ENCODE measurements at regions not wholly inside any gene's neighbourhood (a gene's known extent, or its start where the extent isn't known, plus 50 kb on each side); places are given as distances from the start of the nearest gene placed in this dataset.

DNA sequence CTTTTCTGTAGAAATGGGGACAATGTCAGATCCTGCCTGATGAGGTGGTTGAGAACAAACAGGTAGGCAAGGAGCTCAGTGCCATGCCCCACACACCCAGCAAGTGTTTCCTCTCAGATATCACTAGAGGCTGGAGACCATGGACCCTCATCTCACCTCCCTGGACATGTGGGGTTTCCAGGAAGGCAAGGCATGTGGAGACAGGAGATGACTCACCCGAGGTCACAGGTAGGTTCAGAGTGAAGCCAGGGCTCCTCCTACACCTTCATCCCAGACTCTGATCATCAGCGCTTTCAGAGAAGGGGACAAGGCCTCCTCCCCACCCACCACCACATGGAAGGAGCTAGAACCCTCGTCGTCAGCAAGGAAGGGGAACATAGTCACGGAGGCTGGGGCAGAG, 69.2 kb downstream of the MATN1 start:
- TF ChIP-seq, protein P1, sequence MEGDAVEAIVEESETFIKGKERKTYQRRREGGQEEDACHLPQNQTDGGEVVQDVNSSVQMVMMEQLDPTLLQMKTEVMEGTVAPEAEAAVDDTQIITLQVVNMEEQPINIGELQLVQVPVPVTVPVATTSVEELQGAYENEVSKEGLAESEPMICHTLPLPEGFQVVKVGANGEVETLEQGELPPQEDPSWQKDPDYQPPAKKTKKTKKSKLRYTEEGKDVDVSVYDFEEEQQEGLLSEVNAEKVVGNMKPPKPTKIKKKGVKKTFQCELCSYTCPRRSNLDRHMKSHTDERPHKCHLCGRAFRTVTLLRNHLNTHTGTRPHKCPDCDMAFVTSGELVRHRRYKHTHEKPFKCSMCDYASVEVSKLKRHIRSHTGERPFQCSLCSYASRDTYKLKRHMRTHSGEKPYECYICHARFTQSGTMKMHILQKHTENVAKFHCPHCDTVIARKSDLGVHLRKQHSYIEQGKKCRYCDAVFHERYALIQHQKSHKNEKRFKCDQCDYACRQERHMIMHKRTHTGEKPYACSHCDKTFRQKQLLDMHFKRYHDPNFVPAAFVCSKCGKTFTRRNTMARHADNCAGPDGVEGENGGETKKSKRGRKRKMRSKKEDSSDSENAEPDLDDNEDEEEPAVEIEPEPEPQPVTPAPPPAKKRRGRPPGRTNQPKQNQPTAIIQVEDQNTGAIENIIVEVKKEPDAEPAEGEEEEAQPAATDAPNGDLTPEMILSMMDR (IDR thresholded peaks at IDR 0.05 in 8 of 11, conservative IDR thresholded peaks at IDR 0.05 in 3 of 11) = no peak
- TF ChIP-seq POLR2A (IDR thresholded peaks at IDR 0.05) = no peak

All from spleen (tissue), 7 donors.